ENCODE measurements at regions not wholly inside any gene's neighbourhood (a gene's known extent, or its start where the extent isn't known, plus 50 kb on each side); places are given as distances from the start of the nearest gene placed in this dataset.
"Not testable (repeated sequence)": the region's sequence is repeated elsewhere in the genome, so short reads cannot be mapped to it uniquely, and the experiment has no call there.

- TF ChIP-seq PRDM2 (tag by site-specific recombination; IDR thresholded peaks at IDR 0.05; ENCODE audit: borderline replicate concordance) (no peak), ZNF214 (tag by site-specific recombination; IDR thresholded peaks at IDR 0.05; ENCODE audit: borderline replicate concordance) (no peak), ZNF394 (tag by site-specific recombination; IDR thresholded peaks at IDR 0.05; ENCODE audit: borderline replicate concordance) (no peak), PBX3 (CRISPR knock-in tag; IDR thresholded peaks at IDR 0.05) (no peak)
Measured at GRCh38 chr7:153407291-153408046, 644.7 kb upstream of the DPP6 start (continued).

GRCh38 chr7:153408360-153409335 lies 643.5 kb upstream of the DPP6 start:
- H3K27ac ChIP-seq (ENCODE audit: extremely low read depth, low read depth, low read length) = no peak overlapping the region
- no peaks in the 10 kb centered on the region for H3K36me3 ChIP-seq (ENCODE audit: control insufficient read depth in 2 of 2, insufficient read depth in 1 of 2, low read length in 2 of 2)
- H3K4me3 ChIP-seq (ENCODE audit: low read depth, low read length) = no peak overlapping the region
- H3K9me3 ChIP-seq (ENCODE audit: control insufficient read depth, insufficient read depth, low read depth, low read length) = no peaks in the 10 kb centered on the region
- ChIA-PET POLR2A (no interaction called here), CTCF (no interaction called here)
- H3K4me1 ChIP-seq (ENCODE audit: control insufficient read depth, insufficient read depth, low read length) = no peaks in the 10 kb centered on the region
- TF ChIP-seq ZNF629 (tag by site-specific recombination; IDR thresholded peaks at IDR 0.05) = no peak
- TF ChIP-seq ZNF280C (tag by site-specific recombination; IDR thresholded peaks at IDR 0.05) = no peak
- no peak for TF ChIP-seq ZNF280D (tag by site-specific recombination; IDR thresholded peaks at IDR 0.05)
- no peak for TF ChIP-seq PRDM1 (tag by site-specific recombination; IDR thresholded peaks at IDR 0.05)
- no peak for TF ChIP-seq ZNF529 (tag by site-specific recombination; IDR thresholded peaks at IDR 0.05; ENCODE audit: insufficient replicate concordance)
- no peak for TF ChIP-seq ZNF416 (tag by site-specific recombination; IDR thresholded peaks at IDR 0.05)

- H3K27ac ChIP-seq (ENCODE audit: extremely low read depth, low read depth, low read length); H3K9me3 ChIP-seq (ENCODE audit: control insufficient read depth, insufficient read depth, low read depth, low read length); H3K36me3 ChIP-seq (ENCODE audit: control insufficient read depth in 2 of 2, insufficient read depth in 1 of 2, low read length in 2 of 2); POLR2A ChIA-PET; H3K4me1 ChIP-seq (ENCODE audit: control insufficient read depth, insufficient read depth, low read length); CTCF ChIA-PET; H3K4me3 ChIP-seq (ENCODE audit: low read depth, low read length): not testable (repeated sequence)
Measured at GRCh38 chr7:153409567-153410342, 642.4 kb upstream of the DPP6 start.

- CTCF ChIA-PET, POLR2A ChIA-PET: not testable (repeated sequence)
Measured at GRCh38 chr7:153410997-153411642, 641.1 kb upstream of the DPP6 start.

More at GRCh38 chr7:153410997-153411642, 641.1 kb upstream of the DPP6 start:
- H3K4me3 ChIP-seq (ENCODE audit: low read depth, low read length); H3K9me3 ChIP-seq (ENCODE audit: control insufficient read depth, insufficient read depth, low read depth, low read length); H3K36me3 ChIP-seq (ENCODE audit: control insufficient read depth in 2 of 2, insufficient read depth in 1 of 2, low read length in 2 of 2); H3K4me1 ChIP-seq (ENCODE audit: control insufficient read depth, insufficient read depth, low read length); H3K27ac ChIP-seq (ENCODE audit: extremely low read depth, low read depth, low read length): not testable (repeated sequence)
